ENCODE measurements at regions not wholly inside any gene's neighbourhood (a gene's known extent, or its start where the extent isn't known, plus 50 kb on each side); places are given as distances from the start of the nearest gene placed in this dataset.

DNA sequence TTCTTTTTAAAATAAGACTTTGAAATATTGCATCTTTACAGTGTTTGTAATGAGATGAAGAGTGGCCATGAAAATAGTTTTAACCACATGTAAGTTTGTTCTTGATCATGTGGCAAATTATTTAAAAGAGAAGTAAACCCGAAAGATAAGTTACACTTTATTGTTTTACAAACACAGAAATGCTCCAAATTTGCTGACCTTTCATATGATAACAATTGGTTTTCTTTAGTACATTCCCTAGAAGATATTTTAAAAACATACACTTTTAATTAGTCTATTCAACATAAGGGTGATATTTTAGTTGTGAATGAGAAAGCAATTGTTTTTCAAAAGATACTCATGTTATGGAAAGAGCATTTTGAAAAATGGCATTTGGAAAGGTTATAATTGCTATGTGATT, 287.7 kb downstream of the PSAT1 start:
- TF ChIP-seq, protein P1, sequence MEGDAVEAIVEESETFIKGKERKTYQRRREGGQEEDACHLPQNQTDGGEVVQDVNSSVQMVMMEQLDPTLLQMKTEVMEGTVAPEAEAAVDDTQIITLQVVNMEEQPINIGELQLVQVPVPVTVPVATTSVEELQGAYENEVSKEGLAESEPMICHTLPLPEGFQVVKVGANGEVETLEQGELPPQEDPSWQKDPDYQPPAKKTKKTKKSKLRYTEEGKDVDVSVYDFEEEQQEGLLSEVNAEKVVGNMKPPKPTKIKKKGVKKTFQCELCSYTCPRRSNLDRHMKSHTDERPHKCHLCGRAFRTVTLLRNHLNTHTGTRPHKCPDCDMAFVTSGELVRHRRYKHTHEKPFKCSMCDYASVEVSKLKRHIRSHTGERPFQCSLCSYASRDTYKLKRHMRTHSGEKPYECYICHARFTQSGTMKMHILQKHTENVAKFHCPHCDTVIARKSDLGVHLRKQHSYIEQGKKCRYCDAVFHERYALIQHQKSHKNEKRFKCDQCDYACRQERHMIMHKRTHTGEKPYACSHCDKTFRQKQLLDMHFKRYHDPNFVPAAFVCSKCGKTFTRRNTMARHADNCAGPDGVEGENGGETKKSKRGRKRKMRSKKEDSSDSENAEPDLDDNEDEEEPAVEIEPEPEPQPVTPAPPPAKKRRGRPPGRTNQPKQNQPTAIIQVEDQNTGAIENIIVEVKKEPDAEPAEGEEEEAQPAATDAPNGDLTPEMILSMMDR (conservative IDR thresholded peaks at IDR 0.05 in 1 of 2, IDR thresholded peaks at IDR 0.05 in 1 of 2; ENCODE audit: extremely low read depth in 1 of 2, insufficient read depth in 1 of 2, low read depth in 1 of 2, low read length in 2 of 2) = no peak
- no peak for TF ChIP-seq EZH2 (IDR thresholded peaks at IDR 0.05; ENCODE audit: borderline replicate concordance, low read length)
